HG03460 (cell line): ENCODE measurements at regions not wholly inside any gene's neighbourhood (a gene's known extent, or its start where the extent isn't known, plus 50 kb on each side); places are given as distances from the start of the nearest gene placed in this dataset.

Experiments used
- ATAC-seq: cut with Tn5 transposase; IDR thresholded peaks from one replicate; pipeline ENCODE4 v1.9.1; 2021; ENCODE audit not compliant: unreplicated experiment

- ATAC-seq: no peak
These were observed 298.8 kb upstream of the CTSO start for GRCh38 chr4:156252358-156252921.

GRCh38 chr4:156251373-156252065 lies 297.9 kb upstream of the CTSO start:
- ATAC-seq: no peak

- no peak for ATAC-seq
These were observed 295.3 kb upstream of the CTSO start for GRCh38 chr4:156248917-156249316.

GRCh38 chr4:156247470-156247869 lies 293.8 kb upstream of the CTSO start:
- no peak for ATAC-seq

- ATAC-seq: no peak
These were observed 289.3 kb upstream of the CTSO start for GRCh38 chr4:156243015-156243414.

- ATAC-seq: no peak
These were observed 288.7 kb upstream of the CTSO start for GRCh38 chr4:156242390-156242789.

GRCh38 chr4:156241896-156242295 lies 288.2 kb upstream of the CTSO start:
- no peak for ATAC-seq

- no peak for ATAC-seq
These were observed 284.5 kb upstream of the CTSO start for GRCh38 chr4:156238171-156238570.

- no peak for ATAC-seq
These were observed 283.6 kb upstream of the CTSO start for GRCh38 chr4:156237231-156237630.

- ATAC-seq: no peak
These were observed 276.5 kb upstream of the CTSO start for GRCh38 chr4:156230176-156230575.

GRCh38 chr4:156228676-156229075 lies 275.0 kb upstream of the CTSO start:
- ATAC-seq: no peak

- ATAC-seq: no peak
These were observed 273.7 kb upstream of the CTSO start for GRCh38 chr4:156227321-156227720.

- no peak for ATAC-seq
These were observed 270.3 kb upstream of the CTSO start for GRCh38 chr4:156223985-156224384.

GRCh38 chr4:156217236-156217635 lies 263.6 kb upstream of the CTSO start:
- ATAC-seq: no peak

GRCh38 chr4:156201050-156201449 lies 247.4 kb upstream of the CTSO start:
- ATAC-seq: peak; percentile 80

- ATAC-seq: no peak
These were observed 244.8 kb upstream of the CTSO start for GRCh38 chr4:156198511-156198910.

GRCh38 chr4:156197216-156197615 lies 243.6 kb upstream of the CTSO start:
- no peak for ATAC-seq

GRCh38 chr4:156196722-156197121 lies 243.1 kb upstream of the CTSO start:
- ATAC-seq: no peak

GRCh38 chr4:156195914-156196313 lies 242.2 kb upstream of the CTSO start:
- ATAC-seq: peak; percentile 94

GRCh38 chr4:156194896-156195295 lies 241.2 kb upstream of the CTSO start:
- no peak for ATAC-seq

- no peak for ATAC-seq
These were observed 240.1 kb upstream of the CTSO start for GRCh38 chr4:156193800-156194199.

- ATAC-seq: no peak
These were observed 239.4 kb upstream of the CTSO start for GRCh38 chr4:156193106-156193505.

GRCh38 chr4:156192033-156192432 lies 238.4 kb upstream of the CTSO start:
- no peak for ATAC-seq
